Spleen (tissue), 11 donors: ENCODE measurements at regions not wholly inside any gene's neighbourhood (a gene's known extent, or its start where the extent isn't known, plus 50 kb on each side); places are given as distances from the start of the nearest gene placed in this dataset.

Source experiments
- DNase-seq: peaks from one replicate; pipeline ENCODE4 v3.0.0-alpha.2; 2020
- H3K27ac ChIP-seq, 8 donors: fragments of 200-600 bp; sonication (generic) in 7 of 8; 1 replicate in 4 of 8; 2 replicates in 4 of 8; pipeline versions ENCODE4 v1.5.0 to v1.8.0; 2016 to 2021; ENCODE audit warnings: inconsistent platforms in 4 of 8, mild to moderate bottlenecking in 4 of 8, moderate library complexity in 1 of 8
- H3K27me3 ChIP-seq, 7 donors: fragments of 200-600 bp; sonication (generic) in 6 of 7; replicated peaks in 1 of 7; 1 replicate in 4 of 7; 2 replicates in 3 of 7; pipeline versions ENCODE4 v1.5.0 to v1.8.0; 2016 to 2021; ENCODE audit warnings: inconsistent platforms in 3 of 7, mild to moderate bottlenecking in 1 of 7
- H3K36me3 ChIP-seq, 6 donors: fragments of 200-600 bp; sonication (generic) in 5 of 6; 1 replicate in 4 of 6; 2 replicates in 2 of 6; pipeline versions ENCODE4 v1.5.0 to v1.8.0; 2016 to 2021; ENCODE audit warnings: inconsistent platforms in 2 of 6
- H3K4me1 ChIP-seq, 6 donors: fragments of 200-600 bp; sonication (generic) in 5 of 6; 1 replicate in 3 of 6; 2 replicates in 3 of 6; pipeline versions ENCODE4 v1.5.0 to v1.8.0; 2016 to 2021; ENCODE audit warnings: inconsistent platforms in 3 of 6
- H3K4me3 ChIP-seq, 8 donors: fragments of 200-600 bp; sonication (generic) in 7 of 8; 1 replicate in 4 of 8; 2 replicates in 4 of 8; pipeline versions ENCODE4 v1.5.0 to v1.8.0; 2016 to 2021; ENCODE audit warnings: inconsistent platforms in 4 of 8, mild to moderate bottlenecking in 4 of 8, moderate library complexity in 2 of 8
- H3K9me3 ChIP-seq, 8 donors: fragments of 200-600 bp; sonication (generic) in 7 of 8; 1 replicate in 4 of 8; 2 replicates in 4 of 8; pipeline versions ENCODE4 v1.5.0 to v1.8.0; 2016 to 2021; ENCODE audit warnings: inconsistent platforms in 4 of 8
- CTCF ChIP-seq, 11 experiments: fragments of 200-600 bp in 7 of 11; fragments of 450-650 bp in 4 of 11; sonication (generic) in 4 of 11; IDR thresholded peaks in 8 of 11; conservative IDR thresholded peaks in 3 of 11; 1 replicate in 7 of 11; 2 replicates in 4 of 11; pipeline versions ENCODE4 v1.4.0 to v1.8.0; 2016 to 2021; ENCODE audit warnings: antibody characterized with exemption in 11 of 11, inconsistent platforms in 4 of 11, mild to moderate bottlenecking in 1 of 11
- POLR2A ChIP-seq, 3 donors: fragments of 450-650 bp; IDR thresholded peaks; one replicate each; pipeline ENCODE4 v1.5.1; 2017; ENCODE audit warnings: antibody characterized with exemption in 3 of 3, mild to moderate bottlenecking in 1 of 3
- POLR2AphosphoS5 ChIP-seq, 3 donors: sonication (generic); formaldehyde crosslinking; IDR thresholded peaks; one replicate each; pipeline ENCODE4 v1.5.1; 2017; ENCODE audit warnings: antibody characterized with exemption in 3 of 3
- WGBS, 5 donors: extraction: QIAGEN DNeasy Blood & Tissue Kit in 3 of 5; methylation state at CpG; one replicate each; pipeline versions ENCODE4 v1.1.5 to v1.1.7; 2013 to 2018; 5-methylcytosine and 5-hydroxymethylcytosine counted together
- intact Hi-C: fragments of 100-400 bp; cut with DNase I; formaldehyde crosslinking; loops from one replicate; pipeline ENCODE4 v1.15.0; 2023; ENCODE audit warnings: low total_unique reads
- donor health status: healthy with polysubstance abuse.
- donor health status: DM: no; HTN: no; CAD: no; lungs with moderate emphysema.
- donor health status: DM: no; HTN: no; CAD: no.
- donor health status: Bipolar disorder and iron deficiency.
- donor health status: healthy.
- donor health status: DM: no; HTN: no; CAD: no.
- donor health status: DM: yes; HTN: yes; CAD: no.

- no peak overlapping the region for H3K27ac ChIP-seq
- no peaks in the 10 kb centered on the region for H3K4me1 ChIP-seq
- H3K27me3 ChIP-seq: no peaks in the 10 kb centered on the region
- no peak overlapping the region for H3K4me3 ChIP-seq
- no peak for DNase-seq
- no peak for TF ChIP-seq CTCF (IDR thresholded peaks at IDR 0.05 in 8 of 11, conservative IDR thresholded peaks at IDR 0.05 in 3 of 11)
- peaks cover 0 to 7% (median 0%) of the 10 kb centered on the region in 8 donors for H3K9me3 ChIP-seq
- intact Hi-C loops: no loop called here
- no peaks in the 10 kb centered on the region for H3K36me3 ChIP-seq
- 66 to 83% (median 72%) methylated on average over 3 of the region's 3 CpGs for WGBS, 5 donors
These were observed 544.6 kb upstream of the NECTIN3 start for GRCh38 chr3:110526777-110527727.

- H3K27ac ChIP-seq: no peak overlapping the region
- TF ChIP-seq POLR2A (IDR thresholded peaks at IDR 0.05) (no peak), CTCF (IDR thresholded peaks at IDR 0.05 in 8 of 11, conservative IDR thresholded peaks at IDR 0.05 in 3 of 11) (no peak), POLR2AphosphoS5 (IDR thresholded peaks at IDR 0.05) (no peak)
- intact Hi-C loops: no loop called here
- no peaks in the 10 kb centered on the region for H3K4me1 ChIP-seq
- no peaks in the 10 kb centered on the region for H3K36me3 ChIP-seq
- DNase-seq: no peak
- 72 to 80% (median 78%) methylated on average over 4 of the region's 4 CpGs for WGBS, 5 donors
- no peaks in the 10 kb centered on the region for H3K27me3 ChIP-seq
- no peaks in the 10 kb centered on the region for H3K9me3 ChIP-seq
- no peak overlapping the region for H3K4me3 ChIP-seq
These were observed 543.1 kb upstream of the NECTIN3 start for GRCh38 chr3:110528305-110529121.

- no peak overlapping the region for H3K4me3 ChIP-seq
- no peaks in the 10 kb centered on the region for H3K4me1 ChIP-seq
- H3K27me3 ChIP-seq: no peaks in the 10 kb centered on the region
- DNase-seq: no peak
- intact Hi-C loops: no loop called here
- H3K9me3 ChIP-seq: no peaks in the 10 kb centered on the region
- WGBS, 5 donors: 79 to 94% (median 89%) methylated on average over 2 of the region's 2 CpGs
- TF ChIP-seq POLR2AphosphoS5 (IDR thresholded peaks at IDR 0.05): no peak
- TF ChIP-seq CTCF (IDR thresholded peaks at IDR 0.05 in 8 of 11, conservative IDR thresholded peaks at IDR 0.05 in 3 of 11): no peak
- TF ChIP-seq POLR2A (IDR thresholded peaks at IDR 0.05): no peak
- no peak overlapping the region for H3K27ac ChIP-seq
- H3K36me3 ChIP-seq: no peaks in the 10 kb centered on the region
These were observed 540.7 kb upstream of the NECTIN3 start for GRCh38 chr3:110530902-110531301.

- no peaks in the 10 kb centered on the region for H3K27me3 ChIP-seq
- no peak overlapping the region for H3K4me3 ChIP-seq
- H3K9me3 ChIP-seq: no peaks in the 10 kb centered on the region
- DNase-seq: no peak
- H3K4me1 ChIP-seq: no peaks in the 10 kb centered on the region
- intact Hi-C loops: no loop called here
- no peak overlapping the region for H3K27ac ChIP-seq
- TF ChIP-seq POLR2AphosphoS5 (IDR thresholded peaks at IDR 0.05): no peak
- no peak for TF ChIP-seq POLR2A (IDR thresholded peaks at IDR 0.05)
- no peak for TF ChIP-seq CTCF (IDR thresholded peaks at IDR 0.05 in 8 of 11, conservative IDR thresholded peaks at IDR 0.05 in 3 of 11)
- no peaks in the 10 kb centered on the region for H3K36me3 ChIP-seq
These were observed 538.5 kb upstream of the NECTIN3 start for GRCh38 chr3:110533089-110533488.
